ENCODE measurements at regions not wholly inside any gene's neighbourhood (a gene's known extent, or its start where the extent isn't known, plus 50 kb on each side); places are given as distances from the start of the nearest gene placed in this dataset.

- TF ChIP-seq CTCF (IDR thresholded peaks at IDR 0.05; ENCODE audit: borderline replicate concordance, extremely low read depth, low read length, poor library complexity, severe bottlenecking) = no peak
- TF ChIP-seq EZH2 (IDR thresholded peaks at IDR 0.05; ENCODE audit: borderline replicate concordance, low read depth, low read length, severe bottlenecking) = no peak
Observed at GRCh38 chrY:15751001-15751400, 1226.7 kb downstream of the NLGN4Y start.
